OCI-M2 (cell line): ENCODE measurements at regions not wholly inside any gene's neighbourhood (a gene's known extent, or its start where the extent isn't known, plus 50 kb on each side); places are given as distances from the start of the nearest gene placed in this dataset.

Experiments used
- DNase-seq: peaks from one replicate; lab custom pipeline; 2025; ENCODE audit not compliant: unreplicated experiment; lab: John Stamatoyannopoulos, UW

GRCh38 chr1:94617957-94618739 lies 76.6 kb upstream of the F3 start:
- no peak for DNase-seq

GRCh38 chr1:94617134-94617805 lies 75.7 kb upstream of the F3 start:
- no peak for DNase-seq

DNA sequence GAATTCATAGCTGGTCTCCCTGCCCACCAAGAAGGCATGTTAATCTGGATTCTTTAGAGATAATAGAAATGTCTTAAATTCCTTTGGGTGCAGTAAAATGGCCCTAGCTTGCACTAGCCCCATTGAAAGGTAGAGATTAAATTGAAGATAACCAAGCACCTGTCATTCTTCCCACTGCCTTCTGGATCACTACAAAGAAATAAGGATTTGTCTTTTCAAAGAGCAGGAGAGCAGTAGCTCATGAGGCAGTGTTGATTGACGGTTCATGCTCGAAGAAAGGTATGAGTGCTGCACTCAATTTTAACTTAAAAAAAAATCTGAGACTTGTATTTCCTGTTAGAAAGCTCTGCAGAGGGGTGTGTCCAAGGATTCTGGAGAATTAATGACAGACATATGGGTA lies 74.9 kb upstream of the F3 start:
- no peak for DNase-seq

GRCh38 chr1:94614996-94615395 lies 73.4 kb upstream of the F3 start:
- no peak for DNase-seq

DNA sequence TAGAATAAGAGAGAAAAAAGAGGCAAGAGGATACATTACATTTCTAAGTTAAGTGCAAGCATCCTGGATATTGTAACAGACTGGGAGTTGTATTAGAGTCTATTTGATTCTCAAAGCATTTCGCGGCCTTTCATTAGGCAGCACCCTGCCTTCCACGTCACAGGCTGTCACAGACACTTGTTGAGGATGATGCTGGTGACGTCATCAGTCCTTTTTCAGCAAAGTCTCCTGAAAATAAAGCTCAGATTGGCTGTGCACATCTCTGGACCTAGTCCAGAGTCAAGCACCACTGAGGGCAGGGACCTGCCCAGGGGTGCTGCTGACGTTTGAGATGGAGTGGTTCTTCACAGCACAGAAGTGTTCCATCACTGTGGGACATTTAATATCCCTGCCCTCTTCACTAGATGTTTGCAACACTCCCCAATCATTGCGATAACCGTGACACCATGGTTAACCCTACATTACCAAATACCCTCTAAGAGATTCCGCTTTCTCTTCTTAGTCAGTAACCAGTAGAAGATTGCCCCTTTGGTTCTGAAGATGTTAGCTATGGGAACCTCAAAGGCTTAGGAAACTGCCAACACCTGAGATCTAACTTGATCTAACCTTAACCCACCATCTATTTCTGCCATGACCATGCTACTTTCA lies 72.7 kb upstream of the F3 start:
- no peak for DNase-seq

- DNase-seq: no peak
These were observed 71.1 kb upstream of the F3 start for GRCh38 chr1:94612525-94613204.

- no peak for DNase-seq
These were observed 70.3 kb upstream of the F3 start for GRCh38 chr1:94611681-94612475.

- DNase-seq: no peak
These were observed 68.1 kb upstream of the F3 start for GRCh38 chr1:94609619-94610018.

- DNase-seq: no peak
These were observed 67.4 kb upstream of the F3 start for GRCh38 chr1:94608852-94609530.

DNA sequence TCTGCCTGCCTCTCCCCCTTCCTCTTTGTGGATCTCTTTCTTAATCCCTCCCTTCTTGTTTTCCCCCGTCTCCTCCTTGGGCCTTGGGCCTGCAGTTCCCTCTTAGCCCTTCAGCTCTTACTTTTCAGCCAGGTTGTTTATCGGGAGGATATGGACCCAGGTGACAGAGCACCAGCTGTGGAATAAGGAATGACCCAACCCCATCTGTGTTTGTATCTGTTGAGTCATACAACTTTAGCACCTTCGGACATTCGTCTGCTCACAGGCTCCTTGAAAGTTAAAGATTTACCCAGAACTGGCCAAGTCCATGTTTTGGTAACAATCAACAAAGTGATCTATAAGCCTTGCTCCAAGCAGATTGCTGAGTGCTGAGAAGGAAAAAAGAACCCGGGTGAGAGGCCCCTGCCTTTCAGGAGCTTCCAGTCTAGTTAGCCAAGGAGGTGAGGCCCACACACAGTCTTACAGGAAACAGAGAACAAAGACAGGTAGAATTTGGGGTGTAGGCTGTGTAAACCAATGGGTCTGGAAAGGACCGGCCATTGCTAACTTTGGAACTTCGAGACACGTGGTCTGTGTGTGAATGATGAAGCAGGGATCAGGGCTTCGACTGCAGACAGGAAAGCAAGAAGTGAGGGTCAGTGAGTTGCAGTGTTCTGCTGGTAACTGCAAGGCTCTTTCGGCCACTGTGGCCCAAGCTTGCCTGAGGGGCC lies 66.7 kb upstream of the F3 start:
- DNase-seq: no peak

DNA sequence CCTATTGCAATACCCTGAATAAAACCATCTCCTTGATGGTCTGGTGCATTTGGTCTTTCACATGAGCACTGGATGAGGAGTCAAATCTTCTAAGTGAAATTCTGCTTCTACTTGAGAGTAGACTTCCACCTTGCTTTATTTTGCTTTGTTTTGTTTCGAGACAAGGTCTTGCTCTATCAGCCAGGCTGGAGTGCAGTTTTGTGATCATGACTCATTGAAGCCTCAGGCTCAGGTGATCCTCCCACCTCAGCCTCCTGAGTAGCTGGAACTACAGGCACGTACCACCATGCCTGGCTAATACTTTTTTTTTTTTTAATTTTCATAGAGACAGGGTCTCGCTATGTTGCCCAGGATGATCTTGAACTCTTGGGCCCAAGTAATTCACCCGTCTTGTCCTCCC lies 65.8 kb upstream of the F3 start:
- DNase-seq: no peak

- DNase-seq: no peak
These were observed 64.9 kb upstream of the F3 start for GRCh38 chr1:94606471-94606870.

DNA sequence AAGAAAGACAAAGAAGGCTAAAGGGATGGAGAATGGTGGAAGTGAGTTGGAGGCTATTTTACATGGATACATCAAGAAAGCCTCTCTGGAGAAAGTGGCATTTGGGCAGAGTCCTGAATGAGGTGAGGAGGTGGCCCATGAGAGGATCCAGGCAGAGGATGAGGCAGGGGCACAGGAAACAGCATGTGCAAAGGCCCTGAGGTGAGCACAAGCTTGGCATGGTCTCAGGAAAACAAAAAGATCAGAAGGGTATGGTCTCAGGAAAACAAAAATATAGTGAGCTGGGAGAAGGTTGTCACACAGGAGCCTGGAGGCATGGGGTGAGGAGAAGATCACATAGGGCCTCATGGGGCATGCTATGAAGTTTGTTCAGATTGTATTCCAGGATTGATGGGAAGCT lies 62.1 kb upstream of the F3 start:
- no peak for DNase-seq

DNA sequence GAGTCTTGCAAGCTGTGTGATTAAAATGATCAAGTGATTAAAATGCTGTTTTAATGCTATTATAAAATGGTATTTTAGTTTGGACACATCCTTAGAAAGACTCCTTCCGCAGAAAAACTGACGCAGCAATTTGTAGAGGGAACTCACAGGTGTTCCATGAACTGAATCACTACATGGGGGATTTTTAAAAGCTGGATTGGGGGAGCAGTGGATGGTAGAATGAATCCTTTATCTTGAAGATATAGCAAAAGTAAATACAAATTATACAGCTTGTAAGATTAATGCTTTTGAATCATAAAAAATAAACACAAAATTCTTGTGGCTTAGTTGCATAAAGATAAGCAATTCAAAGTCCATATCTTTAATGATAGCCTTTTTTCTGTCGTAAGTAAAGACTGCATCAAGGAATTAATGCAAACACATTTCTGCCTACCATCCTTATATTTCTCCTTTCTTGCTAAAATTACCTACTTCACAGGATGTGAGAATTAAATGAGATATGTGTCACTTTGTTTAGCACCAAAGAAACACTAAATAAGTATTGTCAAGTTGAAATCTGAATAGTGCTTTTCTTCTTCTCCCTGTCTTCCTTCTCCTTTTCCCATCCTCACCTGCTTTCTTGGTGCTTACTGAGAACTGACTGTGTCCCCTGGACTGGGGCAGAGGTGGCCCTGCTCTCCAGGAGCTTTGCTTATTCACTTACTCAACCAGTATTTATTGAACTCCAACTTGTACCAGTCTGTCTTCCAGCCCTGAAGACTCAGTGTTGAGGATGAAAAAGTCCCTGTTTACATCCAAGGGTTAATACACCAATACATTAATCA lies 61.5 kb upstream of the F3 start:
- DNase-seq: no peak

- no peak for DNase-seq
These were observed 60.8 kb upstream of the F3 start for GRCh38 chr1:94602316-94602715.

- DNase-seq: no peak
These were observed 59.0 kb upstream of the F3 start for GRCh38 chr1:94600556-94600955.

DNA sequence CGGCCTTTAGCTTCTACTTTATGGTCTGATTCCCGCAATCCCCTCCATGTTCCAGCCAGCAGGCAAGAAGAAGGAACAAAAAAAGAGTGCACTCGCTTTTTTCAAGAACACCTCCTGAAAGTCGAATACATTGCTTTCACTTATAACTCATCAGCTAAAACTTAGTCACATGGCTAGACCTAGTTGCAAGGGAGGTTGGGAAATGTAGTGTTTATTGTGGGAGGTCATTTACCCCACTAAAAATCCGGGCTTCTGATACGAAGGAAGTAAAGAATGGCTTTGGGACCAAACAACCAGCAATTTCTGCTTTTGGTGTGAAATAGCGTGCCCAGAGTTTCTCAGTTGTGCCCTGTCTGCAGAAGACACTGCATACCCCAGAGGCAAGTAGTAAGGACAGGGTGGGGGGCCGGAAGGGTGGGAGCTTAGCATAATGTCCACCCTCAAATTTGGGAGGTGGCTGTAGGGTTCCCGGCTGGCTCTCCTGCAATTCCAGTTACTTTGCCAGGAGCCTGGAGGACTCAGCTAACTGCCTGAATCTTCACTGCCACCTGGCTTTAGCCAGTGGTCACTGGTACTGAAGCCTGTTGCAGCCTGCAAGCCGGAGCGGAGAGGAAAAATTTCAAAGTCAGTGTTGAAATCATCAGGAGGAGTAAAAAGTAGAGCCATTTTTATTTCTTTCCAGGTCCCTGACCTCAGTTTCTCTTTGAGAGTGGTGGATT lies 57.7 kb upstream of the F3 start:
- no peak for DNase-seq

GRCh38 chr1:94597701-94598100 lies 56.1 kb upstream of the F3 start:
- DNase-seq: no peak
